ENCODE measurements at regions not wholly inside any gene's neighbourhood (a gene's known extent, or its start where the extent isn't known, plus 50 kb on each side); places are given as distances from the start of the nearest gene placed in this dataset.

- TF ChIP-seq USF1 (IDR thresholded peaks at IDR 0.05) (no peak), TCF12 (IDR thresholded peaks at IDR 0.05; ENCODE audit: low read depth) (no peak), FOXM1 (IDR thresholded peaks at IDR 0.05; ENCODE audit: borderline replicate concordance, low read depth) (no peak), TAF1 (IDR thresholded peaks at IDR 0.05; ENCODE audit: low read depth) (no peak), NFIC (IDR thresholded peaks at IDR 0.05) (no peak), CEBPB (IDR thresholded peaks at IDR 0.05) (no peak), REST (IDR thresholded peaks at IDR 0.05; ENCODE audit: low read depth) (no peak), TEAD4 (IDR thresholded peaks at IDR 0.05) (no peak), RAD21 (IDR thresholded peaks at IDR 0.05; ENCODE audit: low read depth) (no peak), CREB1 (IDR thresholded peaks at IDR 0.05; ENCODE audit: low read depth) (no peak), EP300 (IDR thresholded peaks at IDR 0.05; ENCODE audit: borderline replicate concordance) (no peak), EGR1 (IDR thresholded peaks at IDR 0.05) (no peak), YY1 (IDR thresholded peaks at IDR 0.05; ENCODE audit: low read depth) (no peak), ZBTB7A (IDR thresholded peaks at IDR 0.05; ENCODE audit: low read depth) (no peak), MAX (IDR thresholded peaks at IDR 0.05) (no peak)
Observed at GRCh38 chr6:6867404-6867799, 240.4 kb upstream of the RREB1 start.

GRCh38 chr6:6869094-6869493 lies 238.7 kb upstream of the RREB1 start:
- no peak for TF ChIP-seq EGR1 (IDR thresholded peaks at IDR 0.05)
- no peak for TF ChIP-seq ZBTB7A (IDR thresholded peaks at IDR 0.05; ENCODE audit: low read depth)
- no peak for TF ChIP-seq CREB1 (IDR thresholded peaks at IDR 0.05; ENCODE audit: low read depth)
- no peak for TF ChIP-seq TCF12 (IDR thresholded peaks at IDR 0.05; ENCODE audit: low read depth)
- no peak for TF ChIP-seq MAX (IDR thresholded peaks at IDR 0.05)
- no peak for TF ChIP-seq YY1 (IDR thresholded peaks at IDR 0.05; ENCODE audit: low read depth)
- TF ChIP-seq EP300 (IDR thresholded peaks at IDR 0.05; ENCODE audit: borderline replicate concordance): no peak
- TF ChIP-seq RAD21 (IDR thresholded peaks at IDR 0.05; ENCODE audit: low read depth): no peak
- TF ChIP-seq CEBPB (IDR thresholded peaks at IDR 0.05): no peak
- TF ChIP-seq REST (IDR thresholded peaks at IDR 0.05; ENCODE audit: low read depth): no peak
- no peak for TF ChIP-seq FOXM1 (IDR thresholded peaks at IDR 0.05; ENCODE audit: borderline replicate concordance, low read depth)
- no peak for TF ChIP-seq USF1 (IDR thresholded peaks at IDR 0.05)
- no peak for TF ChIP-seq NFIC (IDR thresholded peaks at IDR 0.05)
- TF ChIP-seq TAF1 (IDR thresholded peaks at IDR 0.05; ENCODE audit: low read depth): no peak
- no peak for TF ChIP-seq TEAD4 (IDR thresholded peaks at IDR 0.05)

- TF ChIP-seq USF1 (IDR thresholded peaks at IDR 0.05): no peak
- no peak for TF ChIP-seq TCF12 (IDR thresholded peaks at IDR 0.05; ENCODE audit: low read depth)
- no peak for TF ChIP-seq ZBTB7A (IDR thresholded peaks at IDR 0.05; ENCODE audit: low read depth)
- TF ChIP-seq EGR1 (IDR thresholded peaks at IDR 0.05): no peak
- TF ChIP-seq NFIC (IDR thresholded peaks at IDR 0.05): no peak
Observed at GRCh38 chr6:6870921-6871320, 236.8 kb upstream of the RREB1 start.

GRCh38 chr6:6872459-6873344 lies 235.1 kb upstream of the RREB1 start:
- no peak for TF ChIP-seq NFIC (IDR thresholded peaks at IDR 0.05)
- no peak for TF ChIP-seq TCF12 (IDR thresholded peaks at IDR 0.05; ENCODE audit: low read depth)
- no peak for TF ChIP-seq YY1 (IDR thresholded peaks at IDR 0.05; ENCODE audit: low read depth)
- TF ChIP-seq TAF1 (IDR thresholded peaks at IDR 0.05; ENCODE audit: low read depth): no peak
- TF ChIP-seq RAD21 (IDR thresholded peaks at IDR 0.05; ENCODE audit: low read depth): no peak
- no peak for TF ChIP-seq EP300 (IDR thresholded peaks at IDR 0.05; ENCODE audit: borderline replicate concordance)
- TF ChIP-seq CEBPB (IDR thresholded peaks at IDR 0.05): no peak

- TF ChIP-seq USF1 (IDR thresholded peaks at IDR 0.05) (no peak), CEBPB (IDR thresholded peaks at IDR 0.05) (no peak), ZBTB7A (IDR thresholded peaks at IDR 0.05; ENCODE audit: low read depth) (no peak), REST (IDR thresholded peaks at IDR 0.05; ENCODE audit: low read depth) (no peak), RAD21 (IDR thresholded peaks at IDR 0.05; ENCODE audit: low read depth) (no peak), EGR1 (IDR thresholded peaks at IDR 0.05) (no peak), NFIC (IDR thresholded peaks at IDR 0.05) (no peak), CREB1 (IDR thresholded peaks at IDR 0.05; ENCODE audit: low read depth) (no peak), TCF12 (IDR thresholded peaks at IDR 0.05; ENCODE audit: low read depth) (no peak), MAX (IDR thresholded peaks at IDR 0.05) (no peak), FOXM1 (IDR thresholded peaks at IDR 0.05; ENCODE audit: borderline replicate concordance, low read depth) (no peak), TEAD4 (IDR thresholded peaks at IDR 0.05) (no peak)
Observed at GRCh38 chr6:6873778-6874177, 234.0 kb upstream of the RREB1 start.

Data from Ishikawa (cell line).